Astrocyte (in vitro differentiated cells and primary cell): ENCODE measurements at regions not wholly inside any gene's neighbourhood (a gene's known extent, or its start where the extent isn't known, plus 50 kb on each side); places are given as distances from the start of the nearest gene placed in this dataset.

ENCODE experiments used
- EZH2 ChIP-seq: IDR thresholded peaks from 2 replicates; pipeline ENCODE4 v1.6.1; 2012; ENCODE audit warnings: mild to moderate bottlenecking, low read length, inconsistent platforms; ENCODE audit not compliant: insufficient read depth
- TF ChIP-seq, protein P1 (sequence below): IDR thresholded peaks from 2 replicates; pipeline ENCODE4 v1.5.1; 2011; ENCODE audit warnings: low read depth, mild to moderate bottlenecking, inconsistent platforms, low read length, moderate library complexity; ENCODE audit not compliant: insufficient read depth

DNA sequence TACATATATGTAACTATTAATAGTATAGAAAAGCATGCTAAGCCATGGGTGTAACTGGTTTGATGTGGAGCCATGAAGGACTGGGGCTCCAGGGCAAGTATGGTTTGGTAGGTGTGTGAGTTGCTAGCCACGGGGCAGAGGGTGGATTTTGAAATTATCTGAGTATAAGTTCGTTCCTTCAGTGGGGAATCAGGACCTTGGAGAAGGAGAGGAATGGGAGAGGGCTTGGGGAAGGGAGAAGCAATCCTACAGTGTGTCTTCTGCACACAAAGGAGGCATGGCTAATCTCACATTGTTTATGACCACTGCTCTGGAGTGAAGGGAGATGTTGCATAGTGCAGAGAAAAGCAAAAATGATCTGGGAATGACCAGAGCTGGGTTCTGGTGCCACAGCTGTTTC lies 127.8 kb upstream of the CADM1 start:
- TF ChIP-seq EZH2, result no peak
- TF ChIP-seq, protein P1, sequence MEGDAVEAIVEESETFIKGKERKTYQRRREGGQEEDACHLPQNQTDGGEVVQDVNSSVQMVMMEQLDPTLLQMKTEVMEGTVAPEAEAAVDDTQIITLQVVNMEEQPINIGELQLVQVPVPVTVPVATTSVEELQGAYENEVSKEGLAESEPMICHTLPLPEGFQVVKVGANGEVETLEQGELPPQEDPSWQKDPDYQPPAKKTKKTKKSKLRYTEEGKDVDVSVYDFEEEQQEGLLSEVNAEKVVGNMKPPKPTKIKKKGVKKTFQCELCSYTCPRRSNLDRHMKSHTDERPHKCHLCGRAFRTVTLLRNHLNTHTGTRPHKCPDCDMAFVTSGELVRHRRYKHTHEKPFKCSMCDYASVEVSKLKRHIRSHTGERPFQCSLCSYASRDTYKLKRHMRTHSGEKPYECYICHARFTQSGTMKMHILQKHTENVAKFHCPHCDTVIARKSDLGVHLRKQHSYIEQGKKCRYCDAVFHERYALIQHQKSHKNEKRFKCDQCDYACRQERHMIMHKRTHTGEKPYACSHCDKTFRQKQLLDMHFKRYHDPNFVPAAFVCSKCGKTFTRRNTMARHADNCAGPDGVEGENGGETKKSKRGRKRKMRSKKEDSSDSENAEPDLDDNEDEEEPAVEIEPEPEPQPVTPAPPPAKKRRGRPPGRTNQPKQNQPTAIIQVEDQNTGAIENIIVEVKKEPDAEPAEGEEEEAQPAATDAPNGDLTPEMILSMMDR, result no peak
